SK-N-SH (cell line): ENCODE measurements at regions not wholly inside any gene's neighbourhood (a gene's known extent, or its start where the extent isn't known, plus 50 kb on each side); places are given as distances from the start of the nearest gene placed in this dataset.

Experiments used
- CTCF ChIA-PET: fragments of 300-600, 350-600 bp; formaldehyde crosslinking; extraction: SDS; loops from one replicate; lab custom pipeline; 2021; lab: Yijun Ruan, JAX
- POLR2A ChIA-PET: fragments of 350-600 bp; sonication (Branson Sonifier 250); formaldehyde crosslinking; extraction: SDS; loops from one replicate; lab custom pipeline; 2020; ENCODE audit warnings: antibody characterized with exemption, inconsistent platforms; lab: Yijun Ruan, JAX
- DNase-seq: peaks from one replicate; pipeline ENCODE4 v3.0.0; 2012
- H2AFZ ChIP-seq: fragments of 200-600 bp; sonication (generic); 2 replicates; pipeline ENCODE4 v1.8.1; 2016; ENCODE audit warnings: antibody characterized with exemption, mild to moderate bottlenecking, low read depth
- H3F3A ChIP-seq: fragments of 200-600 bp; sonication (generic); replicated peaks from 2 replicates; pipeline ENCODE3; 2016; ENCODE audit warnings: antibody characterized with exemption, mild to moderate bottlenecking; ENCODE audit not compliant: insufficient read depth
- H3K27ac ChIP-seq, 2 experiments: fragments of 200-500 bp in 1 of 2; fragments of 200-600 bp in 1 of 2; sonication (Bioruptor generic) in 1 of 2; sonication (generic), shearing (Covaris generic) in 1 of 2; 2 replicates each; pipeline versions ENCODE4 v1.5.1 to v1.6.1; 2014 to 2016; ENCODE audit warnings: low read depth in 2 of 2, inconsistent platforms in 1 of 2, low read length in 1 of 2, mild to moderate bottlenecking in 1 of 2, mixed read lengths in 1 of 2
- H3K27me3 ChIP-seq: fragments of 200-600 bp; sonication (generic), shearing (Covaris generic); 2 replicates; pipeline ENCODE4 v1.6.1; 2016; ENCODE audit warnings: mixed run types; ENCODE audit not compliant: insufficient read depth
- H3K36me3 ChIP-seq, 2 experiments: fragments of 200-500 bp in 1 of 2; fragments of 200-600 bp in 1 of 2; sonication (Bioruptor generic) in 1 of 2; sonication (generic) in 1 of 2; replicated peaks in 1 of 2; 2 replicates each; pipeline versions ENCODE3 to v1.5.1; 2014 to 2016; ENCODE audit warnings: low read length in 1 of 2, mild to moderate bottlenecking in 1 of 2; ENCODE audit not compliant: insufficient read depth in 2 of 2, control insufficient read depth in 1 of 2
- H3K4me1 ChIP-seq, 2 experiments: fragments of 200-500 bp in 1 of 2; fragments of 200-600 bp in 1 of 2; sonication (Bioruptor generic) in 1 of 2; sonication (generic), shearing (Covaris generic) in 1 of 2; 2 replicates each; pipeline versions ENCODE4 v1.5.1 to v1.6.1; 2014 to 2016; ENCODE audit warnings: low read depth in 1 of 2, low read length in 1 of 2, mixed run types in 1 of 2; ENCODE audit not compliant: insufficient read depth in 2 of 2, control insufficient read depth in 1 of 2
- H3K4me2 ChIP-seq: fragments of 200-600 bp; sonication (generic), shearing (Covaris generic); 2 replicates; pipeline ENCODE4 v1.6.1; 2017; ENCODE audit warnings: mixed run types
- H3K4me3 ChIP-seq, 2 experiments: fragments of 200-500 bp in 1 of 2; fragments of 200-600 bp in 1 of 2; sonication (Bioruptor generic) in 1 of 2; sonication (generic), shearing (Covaris generic) in 1 of 2; 2 replicates each; pipeline versions ENCODE4 v1.5.1 to v1.8.1; 2014 to 2016; ENCODE audit warnings: low read depth in 2 of 2, inconsistent platforms in 1 of 2, low read length in 1 of 2, mild to moderate bottlenecking in 1 of 2, mixed read lengths in 1 of 2, moderate library complexity in 1 of 2
- H3K79me2 ChIP-seq: fragments of 200-600 bp; sonication (generic); 2 replicates; pipeline ENCODE4 v1.8.1; 2017; ENCODE audit warnings: mild to moderate bottlenecking; ENCODE audit not compliant: insufficient read depth
- H3K9ac ChIP-seq: fragments of 200-600 bp; sonication (generic); 2 replicates; pipeline ENCODE4 v1.6.1; 2017; ENCODE audit warnings: mixed run types
- H3K9me2 ChIP-seq: fragments of 200-600 bp; sonication (generic); 2 replicates; pipeline ENCODE4 v1.6.1; 2017; ENCODE audit warnings: mixed run types
- H3K9me3 ChIP-seq: fragments of 200-600 bp; sonication (generic); 2 replicates; pipeline ENCODE4 v1.6.1; 2017; ENCODE audit warnings: mixed run types, mild to moderate bottlenecking, moderate library complexity
- H4K20me1 ChIP-seq: fragments of 200-600 bp; sonication (generic); 2 replicates; pipeline ENCODE4 v1.6.1; 2017; ENCODE audit warnings: mild to moderate bottlenecking, mixed run types; ENCODE audit not compliant: insufficient read depth
- ELF1 ChIP-seq: IDR thresholded peaks from 2 replicates; pipeline ENCODE4 v1.4.0; 2012
- FOXJ3 ChIP-seq: sonication (generic); formaldehyde crosslinking; IDR thresholded peaks from 2 replicates; pipeline ENCODE4 v1.5.1; 2020; ENCODE audit warnings: mild to moderate bottlenecking, missing genetic modification reagents
- GATA2 ChIP-seq: sonication (generic); formaldehyde crosslinking; IDR thresholded peaks from 2 replicates; pipeline ENCODE4 v1.5.0; 2020; ENCODE audit warnings: mild to moderate bottlenecking, missing genetic modification reagents
- MAX ChIP-seq: IDR thresholded peaks from 2 replicates; pipeline ENCODE4 v1.4.0; 2012; ENCODE audit warnings: low read depth
- MEF2A ChIP-seq: IDR thresholded peaks from 2 replicates; pipeline ENCODE4 v1.4.0; 2012; ENCODE audit warnings: low read depth, borderline replicate concordance
- MXI1 ChIP-seq: IDR thresholded peaks from 2 replicates; pipeline ENCODE4 v1.6.1; 2012; ENCODE audit warnings: mild to moderate bottlenecking, low read depth, low read length, improper control_type of control experiment
- POLR2AphosphoS5 ChIP-seq: IDR thresholded peaks from 2 replicates; pipeline ENCODE4 v1.6.1; 2012; ENCODE audit warnings: low read depth, low read length
- RCOR1 ChIP-seq: fragments of 150-350 bp; IDR thresholded peaks from 2 replicates; pipeline ENCODE4 v1.6.1; 2017; ENCODE audit warnings: antibody characterized with exemption, low read length
- REST ChIP-seq: IDR thresholded peaks from 2 replicates; pipeline ENCODE4 v1.6.1; 2012; ENCODE audit warnings: mild to moderate bottlenecking, low read depth, low read length, moderate library complexity
- RFX5 ChIP-seq: IDR thresholded peaks from 2 replicates; pipeline ENCODE4 v1.6.1; 2012; ENCODE audit warnings: mild to moderate bottlenecking, improper control_type of control experiment, low read length
- RXRA ChIP-seq: IDR thresholded peaks from 2 replicates; pipeline ENCODE4 v1.4.0; 2012; ENCODE audit warnings: low read depth, mild to moderate bottlenecking, borderline replicate concordance
- SIN3A ChIP-seq: IDR thresholded peaks from 2 replicates; pipeline ENCODE4 v1.6.1; 2012; ENCODE audit warnings: low read depth, mild to moderate bottlenecking, low read length, moderate library complexity, borderline replicate concordance
- TCF12 ChIP-seq: IDR thresholded peaks from 2 replicates; pipeline ENCODE4 v1.4.0; 2012
- TEAD4 ChIP-seq: IDR thresholded peaks from 2 replicates; pipeline ENCODE4 v1.4.0; 2012; ENCODE audit warnings: mild to moderate bottlenecking, borderline replicate concordance; ENCODE audit not compliant: insufficient read depth
- USF2 ChIP-seq: fragments of 150-350 bp; IDR thresholded peaks from 2 replicates; pipeline ENCODE4 v1.6.1; 2017; ENCODE audit warnings: antibody characterized with exemption, low read length, low read depth, borderline replicate concordance
- YY1 ChIP-seq: IDR thresholded peaks from 2 replicates; pipeline ENCODE4 v1.4.0; 2012; ENCODE audit warnings: low read depth, mild to moderate bottlenecking
- ZBTB33 ChIP-seq: IDR thresholded peaks from 2 replicates; pipeline ENCODE4 v1.4.0; 2012; ENCODE audit warnings: low read depth, borderline replicate concordance
- WGBS: methylation state at CpG from one replicate; pipeline ENCODE4 v1.1.6; 2017; ENCODE audit warnings: low lambda C conversion rate; 5-methylcytosine and 5-hydroxymethylcytosine counted together

GRCh38 chr4:17096692-17097091 is 198.2 kb upstream of the LDB2 start:
- no peaks in the 10 kb centered on the region for H3K79me2 ChIP-seq
- ChIA-PET POLR2A (no interaction called here), CTCF (no interaction called here)
- no peaks in the 10 kb centered on the region for H3K9me2 ChIP-seq
- peaks cover 0 to 20% of the 10 kb centered on the region in 2 experiments; a peak in 1 of 4 replicates for H3K4me1 ChIP-seq
- H3K27ac ChIP-seq, result no peak overlapping the region
- no peaks in the 10 kb centered on the region for H3K27me3 ChIP-seq
- 75% methylated on average over 5 of the region's 5 CpGs for WGBS
- no peak overlapping the region for H3K4me3 ChIP-seq
- no peak for DNase-seq
- no peaks in the 10 kb centered on the region for H4K20me1 ChIP-seq
- no peak overlapping the region for H2AFZ ChIP-seq
- no peaks in the 10 kb centered on the region for H3F3A ChIP-seq
- H3K36me3 ChIP-seq, result no peaks in the 10 kb centered on the region
- H3K4me2 ChIP-seq, result no peak overlapping the region
- no peak overlapping the region for H3K9ac ChIP-seq
- H3K9me3 ChIP-seq, result no peaks in the 10 kb centered on the region
- TF ChIP-seq RFX5, result no peak
- TF ChIP-seq ZBTB33, result no peak
- TF ChIP-seq MAX, result no peak
- TF ChIP-seq TCF12, result no peak
- no peak for TF ChIP-seq ELF1
- no peak for TF ChIP-seq SIN3A

- H3F3A ChIP-seq, result no peaks in the 10 kb centered on the region
- no peak overlapping the region for H3K4me2 ChIP-seq
- ChIA-PET POLR2A (no interaction called here), CTCF (no interaction called here)
- H2AFZ ChIP-seq, result no peak overlapping the region
- no peak overlapping the region for H3K9ac ChIP-seq
- H3K9me2 ChIP-seq, result no peaks in the 10 kb centered on the region
- H3K9me3 ChIP-seq, result no peaks in the 10 kb centered on the region
- H3K4me1 ChIP-seq, result peaks cover 0 to 20% of the 10 kb centered on the region in 2 experiments; a peak in 1 of 4 replicates
- H3K27me3 ChIP-seq, result no peaks in the 10 kb centered on the region
- 85% methylated on average over 2 of the region's 2 CpGs for WGBS
- H3K36me3 ChIP-seq, result no peaks in the 10 kb centered on the region
- no peak overlapping the region for H3K4me3 ChIP-seq
- TF ChIP-seq POLR2AphosphoS5 (no peak), USF2 (no peak), RCOR1 (no peak), GATA2 (CRISPR knock-in tag) (no peak), TCF12 (no peak), MEF2A (no peak), TEAD4 (no peak), YY1 (no peak), REST (no peak), MXI1 (no peak), FOXJ3 (CRISPR knock-in tag) (no peak), RXRA (no peak)
- no peaks in the 10 kb centered on the region for H3K79me2 ChIP-seq
- H4K20me1 ChIP-seq, result no peaks in the 10 kb centered on the region
- no peak for DNase-seq
- H3K27ac ChIP-seq, result no peak overlapping the region
Measured at GRCh38 chr4:17095771-17096170, 197.3 kb upstream of the LDB2 start.
